SU-DHL-6 (cell line): ENCODE measurements at regions not wholly inside any gene's neighbourhood (a gene's known extent, or its start where the extent isn't known, plus 50 kb on each side); places are given as distances from the start of the nearest gene placed in this dataset.

ENCODE experiments used
- CTCF ChIP-seq: fragments of 200-600 bp; sonication (generic); IDR thresholded peaks from one replicate; pipeline ENCODE4 v1.5.1; 2017; ENCODE audit warnings: antibody characterized with exemption, mild to moderate bottlenecking, low read length, moderate library complexity; ENCODE audit not compliant: insufficient read depth, poor library complexity, severe bottlenecking
- EZH2phosphoT487 ChIP-seq: fragments of 200-600 bp; sonication (generic), shearing (Covaris generic); conservative IDR thresholded peaks from 2 replicates; pipeline ENCODE4 v1.6.1; 2018; ENCODE audit warnings: mild to moderate bottlenecking, antibody characterized with exemption, low read length, moderate library complexity, mixed read lengths

GRCh38 chr4:138562544-138562991 is 320.4 kb upstream of the SLC7A11 start:
- TF ChIP-seq CTCF (no peak), EZH2phosphoT487 (no peak)
